ENCODE measurements at regions not wholly inside any gene's neighbourhood (a gene's known extent, or its start where the extent isn't known, plus 50 kb on each side); places are given as distances from the start of the nearest gene placed in this dataset.

- H3K9me3 ChIP-seq (ENCODE audit: insufficient read depth, low read depth, low read length) = no peaks in the 10 kb centered on the region
- H3K9ac ChIP-seq (ENCODE audit: low read depth, low read length) = no peak overlapping the region
- H3K36me3 ChIP-seq (ENCODE audit: insufficient read depth, low read depth, low read length) = no peaks in the 10 kb centered on the region
- no peaks in the 10 kb centered on the region for H3K27me3 ChIP-seq (ENCODE audit: insufficient read depth, low read length)
- no peaks in the 10 kb centered on the region for H3K4me1 ChIP-seq (ENCODE audit: insufficient read depth, low read length)
- H3K4me3 ChIP-seq (ENCODE audit: low read length) = no peak overlapping the region
- no peak overlapping the region for H3K27ac ChIP-seq (ENCODE audit: low read length)
Measured at GRCh38 chr9:80557256-80557655, 985.5 kb downstream of the TLE4 start.

GRCh38 chr9:80556631-80557030, 984.9 kb downstream of the TLE4 start:
- Histone ChIP-seq H3K9ac (ENCODE audit: low read depth, low read length) (no peak overlapping the region), H3K9me3 (ENCODE audit: insufficient read depth, low read depth, low read length) (no peaks in the 10 kb centered on the region), H3K27ac (ENCODE audit: low read length) (no peak overlapping the region), H3K4me3 (ENCODE audit: low read length) (no peak overlapping the region), H3K4me1 (ENCODE audit: insufficient read depth, low read length) (no peaks in the 10 kb centered on the region), H3K27me3 (ENCODE audit: insufficient read depth, low read length) (no peaks in the 10 kb centered on the region), H3K36me3 (ENCODE audit: insufficient read depth, low read depth, low read length) (no peaks in the 10 kb centered on the region)

- no peaks in the 10 kb centered on the region for H3K27me3 ChIP-seq (ENCODE audit: insufficient read depth, low read length)
- no peak overlapping the region for H3K27ac ChIP-seq (ENCODE audit: low read length)
- H3K9me3 ChIP-seq (ENCODE audit: insufficient read depth, low read depth, low read length) = no peaks in the 10 kb centered on the region
- no peaks in the 10 kb centered on the region for H3K36me3 ChIP-seq (ENCODE audit: insufficient read depth, low read depth, low read length)
- no peak overlapping the region for H3K4me3 ChIP-seq (ENCODE audit: low read length)
- H3K4me1 ChIP-seq (ENCODE audit: insufficient read depth, low read length) = no peaks in the 10 kb centered on the region
- H3K9ac ChIP-seq (ENCODE audit: low read depth, low read length) = no peak overlapping the region
Measured at GRCh38 chr9:80555782-80556325, 984.1 kb downstream of the TLE4 start.

GRCh38 chr9:80554856-80555255, 983.1 kb downstream of the TLE4 start:
- Histone ChIP-seq H3K4me1 (ENCODE audit: insufficient read depth, low read length) (no peaks in the 10 kb centered on the region), H3K9ac (ENCODE audit: low read depth, low read length) (no peak overlapping the region), H3K4me3 (ENCODE audit: low read length) (no peak overlapping the region), H3K27ac (ENCODE audit: low read length) (no peak overlapping the region), H3K9me3 (ENCODE audit: insufficient read depth, low read depth, low read length) (no peaks in the 10 kb centered on the region), H3K27me3 (ENCODE audit: insufficient read depth, low read length) (no peaks in the 10 kb centered on the region), H3K36me3 (ENCODE audit: insufficient read depth, low read depth, low read length) (no peaks in the 10 kb centered on the region)

- H3K9ac ChIP-seq (ENCODE audit: low read depth, low read length) = no peak overlapping the region
- no peaks in the 10 kb centered on the region for H3K4me1 ChIP-seq (ENCODE audit: insufficient read depth, low read length)
Measured at GRCh38 chr9:80554301-80554700, 982.5 kb downstream of the TLE4 start.

GRCh38 chr9:80552931-80553330, 981.2 kb downstream of the TLE4 start:
- Histone ChIP-seq H3K9me3 (ENCODE audit: insufficient read depth, low read depth, low read length) (no peaks in the 10 kb centered on the region), H3K27me3 (ENCODE audit: insufficient read depth, low read length) (no peaks in the 10 kb centered on the region), H3K4me3 (ENCODE audit: low read length) (no peak overlapping the region), H3K36me3 (ENCODE audit: insufficient read depth, low read depth, low read length) (no peaks in the 10 kb centered on the region), H3K4me1 (ENCODE audit: insufficient read depth, low read length) (no peaks in the 10 kb centered on the region), H3K9ac (ENCODE audit: low read depth, low read length) (no peak overlapping the region), H3K27ac (ENCODE audit: low read length) (no peak overlapping the region)

More at GRCh38 chr9:80554301-80554700, 982.5 kb downstream of the TLE4 start:
- Histone ChIP-seq H3K4me3 (ENCODE audit: low read length) (no peak overlapping the region), H3K27me3 (ENCODE audit: insufficient read depth, low read length) (no peaks in the 10 kb centered on the region), H3K9me3 (ENCODE audit: insufficient read depth, low read depth, low read length) (no peaks in the 10 kb centered on the region), H3K36me3 (ENCODE audit: insufficient read depth, low read depth, low read length) (no peaks in the 10 kb centered on the region), H3K27ac (ENCODE audit: low read length) (no peak overlapping the region)

- H3K4me1 ChIP-seq (ENCODE audit: insufficient read depth, low read length) = no peaks in the 10 kb centered on the region
- no peaks in the 10 kb centered on the region for H3K36me3 ChIP-seq (ENCODE audit: insufficient read depth, low read depth, low read length)
- H3K4me3 ChIP-seq (ENCODE audit: low read length) = no peak overlapping the region
- H3K27ac ChIP-seq (ENCODE audit: low read length) = no peak overlapping the region
- no peaks in the 10 kb centered on the region for H3K9me3 ChIP-seq (ENCODE audit: insufficient read depth, low read depth, low read length)
- H3K27me3 ChIP-seq (ENCODE audit: insufficient read depth, low read length) = no peaks in the 10 kb centered on the region
- no peak overlapping the region for H3K9ac ChIP-seq (ENCODE audit: low read depth, low read length)
Measured at GRCh38 chr9:80550181-80550580, 978.4 kb downstream of the TLE4 start.

- Histone ChIP-seq H3K27me3 (ENCODE audit: insufficient read depth, low read length) (no peaks in the 10 kb centered on the region), H3K9ac (ENCODE audit: low read depth, low read length) (no peak overlapping the region), H3K4me1 (ENCODE audit: insufficient read depth, low read length) (no peaks in the 10 kb centered on the region), H3K27ac (ENCODE audit: low read length) (no peak overlapping the region), H3K4me3 (ENCODE audit: low read length) (no peak overlapping the region), H3K36me3 (ENCODE audit: insufficient read depth, low read depth, low read length) (no peaks in the 10 kb centered on the region), H3K9me3 (ENCODE audit: insufficient read depth, low read depth, low read length) (peaks cover 8% of the 10 kb centered on the region)
Measured at GRCh38 chr9:80547613-80548012, 975.8 kb downstream of the TLE4 start.

- no peaks in the 10 kb centered on the region for H3K4me1 ChIP-seq (ENCODE audit: insufficient read depth, low read length)
- H3K4me3 ChIP-seq (ENCODE audit: low read length) = no peak overlapping the region
- no peak overlapping the region for H3K9ac ChIP-seq (ENCODE audit: low read depth, low read length)
- no peak overlapping the region for H3K27ac ChIP-seq (ENCODE audit: low read length)
- no peaks in the 10 kb centered on the region for H3K36me3 ChIP-seq (ENCODE audit: insufficient read depth, low read depth, low read length)
- no peaks in the 10 kb centered on the region for H3K27me3 ChIP-seq (ENCODE audit: insufficient read depth, low read length)
- peaks cover 8% of the 10 kb centered on the region for H3K9me3 ChIP-seq (ENCODE audit: insufficient read depth, low read depth, low read length)
Measured at GRCh38 chr9:80540387-80540786, 968.6 kb downstream of the TLE4 start.

GRCh38 chr9:80538976-80539375, 967.2 kb downstream of the TLE4 start:
- no peaks in the 10 kb centered on the region for H3K27me3 ChIP-seq (ENCODE audit: insufficient read depth, low read length)

GRCh38 chr9:80522465-80522864, 950.7 kb downstream of the TLE4 start:
- Histone ChIP-seq H3K9me3 (ENCODE audit: insufficient read depth, low read depth, low read length) (no peaks in the 10 kb centered on the region), H3K36me3 (ENCODE audit: insufficient read depth, low read depth, low read length) (no peaks in the 10 kb centered on the region)

More at GRCh38 chr9:80538976-80539375, 967.2 kb downstream of the TLE4 start:
- no peaks in the 10 kb centered on the region for H3K36me3 ChIP-seq (ENCODE audit: insufficient read depth, low read depth, low read length)
- H3K4me3 ChIP-seq (ENCODE audit: low read length) = no peak overlapping the region
- H3K4me1 ChIP-seq (ENCODE audit: insufficient read depth, low read length) = no peaks in the 10 kb centered on the region
- H3K27ac ChIP-seq (ENCODE audit: low read length) = no peak overlapping the region
- H3K9ac ChIP-seq (ENCODE audit: low read depth, low read length) = no peak overlapping the region
- H3K9me3 ChIP-seq (ENCODE audit: insufficient read depth, low read depth, low read length) = no peaks in the 10 kb centered on the region

GRCh38 chr9:80521151-80521550, 949.4 kb downstream of the TLE4 start:
- Histone ChIP-seq H3K36me3 (ENCODE audit: insufficient read depth, low read depth, low read length) (no peaks in the 10 kb centered on the region), H3K4me1 (ENCODE audit: insufficient read depth, low read length) (no peaks in the 10 kb centered on the region), H3K4me3 (ENCODE audit: low read length) (no peak overlapping the region), H3K9ac (ENCODE audit: low read depth, low read length) (no peak overlapping the region), H3K27ac (ENCODE audit: low read length) (no peak overlapping the region), H3K9me3 (ENCODE audit: insufficient read depth, low read depth, low read length) (no peaks in the 10 kb centered on the region), H3K27me3 (ENCODE audit: insufficient read depth, low read length) (no peaks in the 10 kb centered on the region)

More at GRCh38 chr9:80522465-80522864, 950.7 kb downstream of the TLE4 start:
- Histone ChIP-seq H3K4me3 (ENCODE audit: low read length) (no peak overlapping the region), H3K9ac (ENCODE audit: low read depth, low read length) (no peak overlapping the region), H3K27me3 (ENCODE audit: insufficient read depth, low read length) (no peaks in the 10 kb centered on the region), H3K27ac (ENCODE audit: low read length) (no peak overlapping the region), H3K4me1 (ENCODE audit: insufficient read depth, low read length) (no peaks in the 10 kb centered on the region)

Measured in iPS-20b (cell line).